GM18909 (cell line): ENCODE measurements at regions not wholly inside any gene's neighbourhood (a gene's known extent, or its start where the extent isn't known, plus 50 kb on each side); places are given as distances from the start of the nearest gene placed in this dataset.
"Not testable (repeated sequence)": the region's sequence is repeated elsewhere in the genome, so short reads cannot be mapped to it uniquely, and the experiment has no call there.

ENCODE experiments used
- ATAC-seq: cut with Tn5 transposase; IDR thresholded peaks from one replicate; pipeline ENCODE4 v1.9.1; 2021; ENCODE audit warnings: mild to moderate bottlenecking; ENCODE audit not compliant: unreplicated experiment, poor library complexity

DNA sequence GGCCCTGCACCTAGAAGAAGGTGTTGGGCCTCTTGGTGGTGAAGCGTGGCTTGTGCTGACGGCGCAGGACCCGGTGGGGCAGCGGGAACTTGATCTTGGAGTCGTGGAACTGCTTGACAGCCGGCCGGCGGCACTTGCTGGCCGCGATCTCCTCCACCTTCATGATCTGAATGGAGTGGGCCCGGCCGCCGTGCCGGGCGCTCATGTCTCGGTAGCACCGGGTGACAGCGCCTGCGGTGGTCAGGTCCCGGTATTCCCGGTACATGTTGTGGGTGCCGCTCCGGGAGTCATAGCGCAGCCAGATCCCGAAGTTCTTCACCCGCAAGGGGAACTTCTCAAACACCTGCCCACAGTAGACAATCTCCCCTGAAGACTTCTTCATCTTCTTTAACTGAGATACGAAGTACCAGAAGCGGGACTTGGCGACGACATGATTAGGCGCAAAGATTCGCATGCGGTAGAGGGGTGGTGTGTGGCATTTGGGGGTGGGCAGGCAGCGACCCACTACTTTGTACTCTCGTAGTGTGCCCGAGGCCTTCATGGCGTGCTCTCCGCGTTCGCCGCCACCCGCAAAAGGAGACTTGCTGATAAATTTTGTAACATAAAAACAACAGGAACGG lies 92.1 kb upstream of the MSH6 start:
- not testable (repeated sequence) for ATAC-seq

DNA sequence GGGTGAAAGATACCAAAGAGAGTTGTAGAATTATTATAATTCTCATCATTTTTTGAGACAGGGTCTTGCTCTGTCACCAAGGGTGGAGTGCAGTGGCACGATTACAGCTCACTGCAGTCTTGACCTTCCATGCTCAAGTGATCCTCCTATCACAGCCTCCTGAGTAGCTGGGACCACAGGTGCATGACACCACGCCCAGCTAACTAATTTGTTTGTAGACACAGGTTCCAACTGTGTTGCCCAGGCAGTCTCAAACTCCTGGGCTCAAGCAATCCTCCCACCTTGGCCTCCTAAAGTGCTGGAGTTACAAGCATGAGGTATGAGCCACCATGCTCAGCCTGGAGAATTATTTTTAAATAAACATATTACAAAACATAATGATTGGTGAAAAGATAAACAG lies 92.8 kb upstream of the MSH6 start:
- ATAC-seq, result no peak

DNA sequence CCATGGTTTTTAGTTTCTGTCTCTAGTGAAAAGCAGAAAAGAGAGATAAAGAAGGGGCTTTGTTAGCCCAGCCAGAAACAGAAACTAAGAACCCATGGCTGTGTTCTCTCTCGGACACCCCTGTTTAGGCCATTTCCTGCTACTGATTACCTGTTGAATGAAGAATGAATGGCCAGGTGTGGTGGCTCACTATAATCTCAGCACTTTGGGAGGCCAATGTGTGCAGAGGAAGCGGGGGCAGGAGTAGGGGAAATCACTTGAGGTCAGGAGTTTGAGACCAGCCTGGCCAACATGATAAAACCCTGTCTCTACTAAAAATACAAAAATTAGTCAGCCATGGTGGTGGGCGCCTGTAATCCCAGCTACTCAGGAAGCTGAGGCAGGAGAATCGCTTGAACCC lies 93.8 kb upstream of the MSH6 start:
- peak; percentile 74 for ATAC-seq

DNA sequence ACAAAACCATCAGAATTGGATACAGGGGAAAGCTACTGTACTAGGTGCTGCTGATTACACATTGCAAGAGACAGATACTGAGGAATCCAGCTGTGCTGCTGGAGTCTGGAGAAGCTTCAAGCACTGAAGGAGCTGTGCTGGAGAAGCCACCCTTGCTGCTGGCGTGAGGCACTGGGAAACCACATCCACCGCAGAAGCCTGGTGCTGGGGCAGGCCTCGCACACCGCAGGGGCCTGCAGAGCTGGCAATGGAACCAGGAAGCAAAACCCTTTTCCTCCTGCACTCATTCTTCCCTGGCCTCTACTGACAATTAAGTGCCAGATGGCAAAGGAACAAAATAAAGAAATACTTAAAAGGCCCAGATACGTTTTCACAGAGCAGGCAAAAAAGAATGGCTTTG lies 94.4 kb upstream of the MSH6 start:
- ATAC-seq, result peak; percentile 9

DNA sequence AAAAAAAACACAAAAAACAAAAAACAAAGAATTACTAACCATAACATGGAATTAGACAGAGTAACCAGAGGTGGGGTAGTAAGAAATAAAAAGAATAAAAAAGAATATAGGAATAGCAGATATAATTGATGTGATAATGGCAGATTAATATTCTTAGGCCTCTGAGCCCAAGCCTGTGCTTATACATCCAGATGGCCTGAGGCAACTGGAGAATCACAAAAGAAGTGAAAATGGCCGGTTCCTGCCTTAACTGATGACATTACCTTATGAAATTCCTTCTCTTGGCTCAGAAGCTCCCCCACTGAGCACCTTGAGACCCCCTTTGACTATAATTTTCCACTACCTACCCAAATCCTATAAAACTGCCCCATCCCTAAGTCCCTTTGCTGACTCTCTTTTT lies 95.1 kb upstream of the MSH6 start:
- ATAC-seq, result no peak

DNA sequence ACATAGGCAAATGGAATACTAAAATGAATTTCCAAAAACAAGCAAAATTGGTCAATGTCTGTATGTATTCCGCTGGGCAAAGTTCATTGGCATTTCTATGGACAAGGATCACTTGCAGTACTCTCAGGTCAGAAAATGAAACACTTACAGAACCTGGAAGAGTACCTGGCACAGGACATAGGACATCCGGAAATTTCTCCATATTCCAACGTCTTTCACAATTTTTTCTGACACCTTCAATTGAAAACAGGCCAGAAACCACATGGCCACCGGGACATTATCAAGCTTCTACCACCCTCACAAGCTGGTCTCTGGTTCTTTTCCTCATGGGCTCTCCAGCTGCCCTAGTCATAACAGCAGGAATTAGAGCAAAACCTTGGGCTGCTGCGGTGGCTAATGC lies 96.9 kb upstream of the MSH6 start:
- no peak for ATAC-seq

DNA sequence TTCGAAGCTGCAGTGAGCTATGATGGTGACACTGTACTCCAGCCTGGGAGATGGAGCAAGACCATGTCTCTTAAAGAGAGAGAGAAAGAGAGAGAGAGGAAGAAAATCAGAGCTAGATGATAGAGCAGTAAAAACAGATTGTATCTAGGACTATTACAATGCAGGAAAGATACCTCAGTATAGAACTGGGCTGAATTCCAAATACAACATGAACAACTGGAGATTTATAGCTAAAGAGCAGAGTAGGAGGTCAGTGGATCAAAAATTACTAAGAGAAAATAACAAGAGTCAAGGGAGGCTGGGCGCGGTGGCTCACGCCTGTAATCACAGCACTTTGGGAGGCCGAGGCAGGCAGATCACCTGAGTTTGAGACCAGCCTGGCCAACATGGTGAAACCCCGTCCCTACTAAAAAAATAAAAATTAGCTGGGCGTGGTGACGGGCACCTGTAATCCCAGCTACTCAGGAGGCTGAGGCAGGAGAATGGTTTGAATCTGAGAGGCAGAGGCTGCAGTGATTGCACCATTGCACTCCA lies 100.7 kb upstream of the MSH6 start:
- ATAC-seq, result no peak

DNA sequence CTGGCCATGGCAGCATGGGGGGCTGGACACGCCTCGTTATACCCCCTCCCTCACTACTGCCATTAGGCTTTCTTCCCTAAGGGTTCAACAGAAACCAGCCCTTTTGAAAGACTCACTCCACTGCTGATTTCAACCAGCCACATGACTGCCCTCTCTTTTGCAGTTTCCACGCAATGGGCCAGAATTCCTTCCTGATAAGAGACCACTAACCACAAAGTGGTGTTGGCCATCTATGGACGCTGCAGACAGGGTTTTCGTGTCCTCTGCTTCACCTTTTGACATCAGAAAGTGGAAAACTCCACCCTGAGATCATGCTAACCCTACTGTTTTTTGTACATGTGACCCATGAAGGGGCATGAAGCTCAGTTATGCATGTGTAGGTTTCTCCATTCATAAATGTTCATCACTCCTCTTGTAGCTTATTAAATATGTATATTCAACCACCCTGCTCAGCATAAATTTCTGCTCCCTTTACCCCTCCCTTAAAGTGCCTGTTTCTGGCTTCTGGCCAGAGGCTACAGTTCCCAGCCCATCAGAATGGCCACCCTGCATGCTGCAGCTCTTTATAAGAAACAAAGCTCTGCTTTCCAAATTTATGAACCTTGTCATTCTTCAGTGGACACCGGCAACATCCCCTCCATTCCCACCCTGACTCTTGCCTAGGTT lies 105.6 kb upstream of the KCNK12 start:
- no peak for ATAC-seq

DNA sequence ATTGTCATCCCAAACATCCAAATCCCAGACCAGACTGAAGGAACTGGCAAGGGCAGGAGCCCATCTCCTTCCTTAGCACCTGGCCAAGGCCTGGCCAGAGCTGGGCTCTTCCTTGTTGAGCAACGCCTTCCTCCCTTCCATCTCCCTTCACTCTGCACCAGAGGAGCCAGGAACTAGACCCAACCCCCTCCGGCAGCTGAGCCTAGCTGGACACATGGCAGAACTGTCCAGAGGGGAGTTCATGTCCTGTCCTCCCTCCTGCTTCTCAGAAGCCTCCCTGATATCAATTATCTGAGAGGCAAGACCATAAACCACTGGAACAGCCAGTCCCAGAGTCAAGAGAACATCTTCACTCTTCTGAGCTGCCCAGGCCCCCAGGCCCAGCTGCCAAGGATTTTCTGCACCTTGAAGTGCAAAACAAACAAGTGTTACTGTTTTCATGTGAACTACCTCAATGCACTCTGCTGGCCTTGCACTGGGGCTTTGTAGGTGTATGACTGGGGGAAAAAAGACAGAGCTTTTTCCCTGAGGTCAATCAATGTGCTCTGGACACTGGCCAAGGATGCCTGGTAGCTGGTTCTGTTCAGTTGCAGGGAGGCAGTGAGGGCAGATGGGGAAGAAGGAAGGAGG lies 104.5 kb upstream of the KCNK12 start:
- ATAC-seq, result no peak

DNA sequence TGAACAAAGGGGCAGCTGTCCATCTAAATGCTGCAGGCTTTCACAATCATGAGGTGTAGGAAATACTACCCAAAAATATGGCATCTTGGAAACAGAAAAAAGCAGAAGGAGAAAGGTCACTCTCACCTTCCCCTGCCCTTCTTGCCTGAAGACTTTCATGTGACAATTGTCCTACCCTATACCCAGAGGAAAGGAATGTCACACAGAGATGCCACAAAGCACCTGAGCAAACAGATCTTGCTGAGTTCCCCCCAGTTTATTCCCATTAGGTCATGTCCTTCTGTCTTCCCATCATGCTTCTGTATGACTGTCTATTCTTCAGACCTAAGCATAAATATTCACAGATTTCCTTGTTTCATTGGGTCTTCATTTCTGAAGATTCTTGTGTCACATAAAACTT lies 95.5 kb upstream of the KCNK12 start:
- no peak for ATAC-seq

DNA sequence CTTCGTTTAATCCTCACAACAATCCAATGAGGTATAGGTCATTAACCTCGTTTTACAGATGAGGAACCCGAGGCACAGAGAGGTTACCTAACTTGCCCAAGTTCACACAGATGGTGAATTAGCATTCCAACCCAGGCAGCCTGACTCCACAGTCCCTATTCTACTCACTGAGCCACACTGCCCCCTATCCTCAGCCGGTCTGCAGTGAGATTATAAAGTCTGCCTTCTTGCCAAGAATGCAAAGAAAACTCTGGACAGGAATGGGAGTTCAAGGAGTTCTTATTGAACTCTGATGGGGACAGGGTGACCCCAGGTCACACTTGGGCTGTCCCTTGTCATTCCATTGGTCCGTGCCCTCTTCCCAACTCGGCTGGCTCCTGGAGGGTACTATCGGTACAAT lies 94.0 kb upstream of the KCNK12 start:
- ATAC-seq, result no peak

DNA sequence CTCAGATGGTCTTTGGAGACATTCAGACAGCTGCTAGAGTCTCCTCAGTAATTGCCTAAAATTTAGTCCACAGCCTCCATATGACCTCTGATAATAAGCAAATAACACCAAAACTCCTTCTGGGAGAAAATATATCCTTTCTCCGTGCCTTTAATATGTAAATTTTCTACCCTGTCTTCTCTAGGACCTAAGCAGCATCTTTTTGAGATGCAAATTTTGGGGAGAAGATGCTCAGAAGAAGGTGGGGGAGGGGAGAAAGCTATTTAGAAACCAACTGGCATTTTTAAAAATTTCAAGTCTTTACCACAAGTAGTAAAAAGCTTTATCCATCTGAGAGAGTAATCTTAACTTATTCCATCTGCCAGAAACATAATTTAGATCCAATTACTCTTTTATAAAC lies 91.8 kb upstream of the KCNK12 start:
- no peak for ATAC-seq

DNA sequence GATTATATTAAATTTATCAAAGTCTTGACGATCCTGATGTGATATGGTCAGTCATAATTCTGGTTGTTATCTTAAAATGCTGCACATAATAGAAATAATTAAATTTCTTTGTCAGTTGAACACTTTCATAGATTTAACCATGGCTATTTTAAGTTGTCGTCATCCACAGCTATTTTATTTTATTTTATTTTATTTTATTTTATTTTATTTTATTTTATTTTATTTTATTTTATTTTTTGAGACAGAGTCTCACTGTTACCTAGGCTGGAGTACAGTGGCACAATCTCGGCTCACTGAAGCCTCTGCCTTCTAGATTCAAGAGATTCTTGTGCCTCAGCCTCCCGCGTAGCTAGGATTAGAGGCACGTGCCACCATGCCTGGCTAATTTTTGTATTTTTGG lies 90.5 kb upstream of the KCNK12 start:
- ATAC-seq, result no peak

DNA sequence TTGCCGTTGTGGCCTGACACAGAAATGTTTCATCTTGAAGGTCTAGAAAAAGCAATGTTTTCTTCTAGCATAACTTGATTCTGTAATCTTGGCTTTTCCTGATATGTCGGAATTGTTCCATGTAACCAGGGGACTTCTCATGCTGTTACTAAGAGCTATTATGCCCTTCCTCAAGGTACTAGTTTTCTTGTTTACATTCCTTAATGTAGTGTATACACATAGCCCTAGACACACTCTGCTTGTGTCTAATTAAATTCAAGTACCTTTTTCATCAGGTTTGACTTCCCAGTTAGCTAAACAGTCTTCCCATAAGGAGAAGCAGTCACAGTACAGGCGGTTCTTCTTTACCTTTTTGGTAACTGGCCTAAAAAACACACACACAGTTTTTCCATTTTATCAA lies 89.4 kb upstream of the KCNK12 start:
- no peak for ATAC-seq

DNA sequence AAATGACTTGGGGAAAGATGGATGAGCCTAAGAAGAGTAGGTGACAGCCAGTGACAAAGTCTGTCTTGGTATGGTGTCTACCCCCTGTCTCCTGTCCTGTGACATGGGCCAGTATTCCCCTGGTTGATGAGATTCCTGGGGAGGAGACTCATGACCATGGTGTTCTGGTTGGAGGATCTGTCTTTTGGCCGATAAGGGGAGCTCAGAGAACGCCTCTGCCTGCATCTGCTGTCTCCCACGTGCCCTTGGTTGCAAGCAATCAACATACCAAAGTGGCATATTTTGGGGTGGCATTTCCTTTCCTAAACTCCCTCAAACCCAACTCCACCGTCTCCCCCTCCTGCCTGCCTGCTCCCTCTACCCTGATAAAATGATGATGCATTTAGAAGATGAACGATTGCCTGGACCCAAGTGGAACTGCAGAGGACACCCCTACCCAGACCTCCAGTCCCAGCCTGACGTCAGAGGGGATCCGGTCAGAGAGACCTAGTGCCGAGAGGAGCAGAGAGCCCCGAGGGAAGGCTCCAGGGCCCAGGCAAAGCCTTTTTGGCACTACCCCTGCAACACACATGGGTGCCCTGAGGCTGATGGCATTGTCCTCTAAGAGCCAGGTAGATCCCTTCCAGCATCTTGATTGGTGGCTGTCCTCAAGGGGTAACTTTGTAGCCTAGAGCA lies 88.0 kb upstream of the KCNK12 start:
- ATAC-seq, result no peak

DNA sequence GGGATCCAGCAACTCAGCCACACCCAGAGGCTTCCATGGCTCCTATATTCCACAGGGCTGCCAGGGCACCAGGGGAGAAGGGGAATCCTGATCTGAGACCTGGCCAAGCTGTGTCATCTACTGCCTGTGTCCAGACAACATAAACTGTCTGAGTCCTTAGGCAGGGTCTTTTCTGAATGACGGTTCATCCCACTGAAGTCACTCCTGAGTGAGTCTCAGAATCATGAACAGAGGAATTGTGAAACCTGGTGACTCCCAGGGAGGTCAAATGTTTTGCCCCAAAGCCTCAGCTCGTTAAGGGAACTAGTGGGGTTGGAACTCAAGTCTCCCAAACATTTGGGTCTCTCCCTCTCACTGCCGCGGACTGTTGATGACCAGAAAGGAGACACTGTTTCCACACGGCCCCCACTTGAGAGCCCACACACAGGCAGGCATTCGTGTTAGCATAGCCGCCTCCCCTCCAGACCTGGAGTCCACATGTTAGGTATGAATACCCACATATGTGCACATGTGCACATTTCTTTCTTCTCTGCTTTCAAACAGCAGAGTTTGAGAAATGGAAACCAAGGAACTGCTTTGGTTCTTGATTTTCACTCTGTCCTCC lies 87.2 kb upstream of the KCNK12 start:
- ATAC-seq, result no peak

DNA sequence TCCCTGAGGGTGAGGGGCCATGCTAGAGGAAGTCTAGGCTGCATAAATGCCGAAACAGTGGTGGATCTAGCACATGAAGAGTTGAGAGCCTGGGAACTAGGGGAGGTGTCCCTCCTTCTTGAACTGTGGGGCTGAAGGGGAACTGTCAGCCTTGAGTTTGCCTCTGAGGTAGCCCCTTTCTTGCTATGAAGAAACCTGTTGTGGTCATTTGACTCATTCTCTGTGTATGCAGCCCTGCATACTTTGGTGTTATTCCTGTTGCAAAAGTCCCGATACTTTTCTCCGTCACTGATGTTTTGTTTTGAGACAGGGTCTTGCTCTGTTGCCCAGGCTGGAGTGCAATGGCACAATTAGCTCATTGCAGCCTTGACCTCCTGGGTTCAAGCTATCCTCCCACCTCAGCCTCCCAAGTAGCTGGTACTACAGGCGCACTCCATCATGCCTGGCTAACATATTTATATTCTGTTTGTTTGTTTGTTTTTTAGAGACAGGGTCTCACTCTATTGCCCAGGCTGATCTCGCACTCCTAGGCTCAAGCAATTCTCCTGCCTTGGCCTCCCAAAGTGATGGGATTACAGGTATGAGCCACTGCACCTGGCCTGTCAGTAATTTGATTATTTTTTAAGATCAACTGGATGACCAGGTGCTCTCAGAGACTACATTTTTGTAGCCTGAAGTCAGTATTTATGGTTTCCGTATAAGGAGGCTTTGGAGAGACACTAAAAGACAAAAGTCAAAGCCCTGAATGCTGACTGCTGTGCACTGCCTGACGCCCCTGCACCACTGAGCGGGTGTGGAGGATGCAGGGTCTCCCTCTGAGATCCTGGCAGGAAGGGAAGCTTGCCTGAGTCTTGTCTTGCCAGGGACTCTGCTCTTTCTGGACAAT lies 86.2 kb upstream of the KCNK12 start:
- ATAC-seq, result no peak

DNA sequence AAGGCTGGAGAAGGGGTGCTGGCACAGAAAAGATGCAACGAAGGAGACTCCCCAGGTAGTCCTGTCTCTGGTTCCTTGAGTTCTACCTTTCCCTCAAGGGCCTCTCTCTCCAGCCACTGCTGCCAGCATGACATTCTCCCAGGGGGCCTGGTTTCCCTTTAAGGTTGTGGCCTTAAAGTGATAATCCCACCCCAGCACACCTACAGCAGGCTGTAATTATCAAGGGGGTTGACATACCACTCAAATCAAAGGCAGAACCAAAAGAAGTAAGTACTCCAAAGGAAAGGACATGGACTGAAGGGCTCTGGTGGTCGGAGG lies 84.7 kb upstream of the KCNK12 start:
- no peak for ATAC-seq

DNA sequence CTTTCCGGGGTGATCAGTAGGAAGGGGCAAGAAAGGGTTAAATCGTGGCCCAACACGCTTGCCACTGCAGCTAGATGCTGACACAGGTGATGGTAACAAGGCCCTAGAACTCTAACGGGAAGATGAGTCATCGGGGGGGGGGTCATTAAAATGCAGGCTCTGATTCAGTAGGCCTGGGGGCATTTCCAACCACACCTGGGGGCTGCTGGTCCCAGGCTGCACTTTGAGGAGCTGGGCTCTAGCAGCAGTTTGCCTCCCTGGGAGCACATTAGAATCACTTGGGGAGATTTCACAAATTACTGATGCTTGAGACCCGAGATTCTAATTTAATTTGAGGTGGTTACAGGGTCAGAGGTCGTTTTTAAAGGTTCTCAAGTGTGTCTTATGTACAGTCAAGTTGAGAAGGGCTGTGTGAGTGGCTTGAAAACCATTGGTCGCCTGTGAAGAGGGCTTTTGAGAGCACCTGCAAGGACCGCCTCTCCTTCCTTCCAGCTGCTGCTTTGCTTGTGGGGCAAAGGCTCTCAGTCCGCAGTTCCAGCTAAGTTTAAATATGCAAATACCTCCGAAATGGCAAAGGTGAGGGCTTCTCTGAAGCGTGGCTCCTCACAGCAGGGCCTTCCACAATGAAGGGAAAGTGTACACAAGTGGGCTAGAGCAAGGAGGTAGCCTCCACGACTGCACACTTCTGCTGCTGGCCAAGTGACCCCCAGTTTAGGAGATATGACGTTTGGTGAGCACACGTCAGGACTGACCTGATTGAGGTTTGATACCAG lies 84.2 kb upstream of the KCNK12 start:
- peak; percentile 84 for ATAC-seq
